ENCODE measurements at regions not wholly inside any gene's neighbourhood (a gene's known extent, or its start where the extent isn't known, plus 50 kb on each side); places are given as distances from the start of the nearest gene placed in this dataset.
"Not testable (repeated sequence)": the region's sequence is repeated elsewhere in the genome, so short reads cannot be mapped to it uniquely, and the experiment has no call there.

DNA sequence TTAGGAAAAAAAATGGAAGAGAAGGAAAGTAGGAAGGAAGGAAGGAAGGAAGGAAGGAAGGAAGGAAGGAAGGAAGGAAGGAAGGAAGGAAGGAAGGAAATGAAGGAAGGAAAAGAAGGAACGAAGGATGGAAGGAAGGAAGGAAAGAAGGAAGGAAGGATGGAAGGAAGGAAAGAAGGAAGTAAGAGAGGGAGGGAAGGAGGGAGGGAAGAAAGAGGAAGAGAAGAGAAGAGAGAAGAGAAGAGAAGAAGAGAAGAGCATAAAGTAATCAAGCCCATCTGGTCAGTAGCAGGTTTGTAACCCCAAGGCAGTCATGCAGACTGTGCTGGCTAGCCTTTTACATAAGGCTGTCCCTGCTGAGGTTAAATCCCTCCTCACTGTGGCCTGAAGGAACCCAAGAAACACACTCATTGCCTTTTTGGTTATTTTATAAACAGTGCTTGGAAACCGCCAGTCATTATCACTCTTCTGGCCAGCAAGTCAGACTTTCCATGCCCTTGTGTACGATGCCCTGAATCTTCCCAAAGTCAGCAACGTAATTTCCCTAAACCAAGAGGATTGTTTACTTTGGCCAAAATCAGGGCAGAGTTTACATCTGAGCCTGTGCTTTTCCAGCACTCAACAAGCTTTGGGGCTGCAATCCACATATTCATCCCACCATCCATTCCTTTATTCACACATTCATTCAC, 409.6 kb upstream of the MAF start:
- DNase-seq (ENCODE audit: low spot score), result no peak

DNA sequence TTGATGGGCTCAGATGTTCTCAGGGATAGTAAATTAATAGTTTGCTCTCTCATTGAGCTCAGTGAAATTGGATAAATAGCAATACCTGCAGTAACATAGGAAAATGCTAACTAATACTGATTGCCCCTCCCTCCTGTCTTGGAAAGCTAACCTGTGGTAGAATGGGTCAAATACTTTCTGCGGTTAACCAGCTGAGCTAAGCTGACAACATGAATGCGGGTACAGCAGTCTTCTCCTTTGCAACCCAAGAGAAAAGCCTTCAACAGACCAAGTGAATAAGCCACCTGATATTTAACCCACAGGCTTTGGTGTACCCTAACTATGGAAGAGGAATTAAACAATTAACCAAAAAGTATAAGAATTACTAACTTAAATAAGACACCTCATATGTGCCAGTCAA, 408.3 kb upstream of the MAF start:
- DNase-seq (ENCODE audit: low spot score), result no peak

DNA sequence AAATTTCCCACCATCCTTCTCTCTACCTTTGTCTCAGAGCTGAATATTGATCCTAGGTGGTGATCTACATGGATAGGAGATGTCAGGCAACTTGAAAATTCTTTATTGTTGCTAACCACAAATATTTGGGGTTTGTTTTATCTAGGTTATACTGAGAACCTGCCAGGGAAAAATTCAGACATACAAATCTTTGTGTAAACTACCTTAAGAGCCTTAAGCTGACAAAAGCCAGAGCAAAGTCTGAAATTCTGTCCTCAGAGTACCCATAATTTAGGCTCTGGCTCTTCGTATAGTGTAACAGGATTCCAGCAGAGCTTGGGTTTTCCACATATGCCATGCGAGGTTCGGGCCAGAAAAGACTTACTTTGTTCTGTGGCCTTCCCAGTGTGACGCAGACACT, 406.7 kb upstream of the MAF start:
- no peak for DNase-seq (ENCODE audit: low spot score)

DNA sequence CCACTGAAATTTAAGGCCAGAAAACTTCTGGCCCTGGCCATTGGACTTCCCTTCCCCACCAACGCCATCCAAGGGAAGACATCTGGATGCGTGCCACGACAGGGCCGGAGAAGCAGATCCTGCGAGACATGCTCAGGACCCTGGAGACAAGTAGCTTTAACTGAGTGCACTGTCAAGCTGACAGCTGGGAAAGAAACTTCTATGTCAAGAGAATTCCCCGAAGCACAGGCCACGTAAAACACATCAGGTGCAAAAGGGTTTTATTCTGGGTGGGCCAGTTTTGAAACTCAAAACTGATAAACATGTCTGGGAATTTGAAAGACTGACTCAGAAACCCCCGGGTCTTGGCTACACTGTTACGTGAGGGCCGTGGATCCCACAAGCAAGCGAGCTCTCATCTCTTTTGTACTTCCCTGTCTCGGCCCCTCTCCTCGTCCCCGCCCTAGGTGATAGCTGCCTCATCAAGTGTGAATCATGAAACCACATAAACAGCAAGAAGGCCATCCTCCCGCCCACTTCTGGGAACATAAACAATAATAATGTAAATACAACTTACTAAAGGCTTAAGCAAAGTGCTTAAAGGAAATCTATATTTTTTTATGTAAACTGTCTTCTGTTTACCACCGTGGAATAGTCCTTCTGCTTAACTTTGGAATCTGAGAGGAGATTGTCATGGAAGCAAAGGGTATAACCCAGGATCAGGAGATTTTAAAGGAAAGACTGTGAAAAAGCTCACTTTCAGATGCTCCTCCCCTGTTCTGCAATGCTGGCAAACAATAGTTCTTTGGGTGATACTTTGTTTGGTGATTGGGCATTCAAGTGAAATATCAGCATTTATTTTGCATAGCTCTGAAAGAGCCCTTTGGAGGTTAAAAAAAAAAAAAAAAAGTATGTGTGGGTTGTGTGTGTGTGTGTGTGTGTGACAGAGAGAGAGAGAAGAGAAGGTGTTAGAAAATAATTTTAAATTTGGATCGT, 406.0 kb upstream of the MAF start:
- DNase-seq (ENCODE audit: low spot score), result no peak

DNA sequence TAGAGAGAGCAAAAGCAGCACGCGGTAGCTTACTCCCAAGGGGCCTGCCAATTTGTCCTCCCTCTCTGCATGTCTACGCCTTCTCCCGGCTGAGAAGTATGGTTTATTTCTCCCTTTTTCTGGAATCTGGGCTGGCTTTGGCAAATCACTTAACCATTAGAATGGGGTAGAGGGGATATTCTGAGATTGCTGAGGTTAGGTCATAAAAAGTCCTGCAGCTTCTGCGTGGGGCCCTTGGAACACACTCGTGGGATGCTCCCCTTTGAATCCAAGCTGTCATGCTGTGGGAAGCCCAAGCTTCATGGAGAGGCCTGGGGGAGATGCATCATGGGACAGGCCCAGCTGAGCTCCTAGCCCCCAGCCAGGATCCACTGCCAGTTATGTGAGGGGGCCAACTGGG, 403.6 kb upstream of the MAF start:
- DNase-seq (ENCODE audit: low spot score), result no peak

DNA sequence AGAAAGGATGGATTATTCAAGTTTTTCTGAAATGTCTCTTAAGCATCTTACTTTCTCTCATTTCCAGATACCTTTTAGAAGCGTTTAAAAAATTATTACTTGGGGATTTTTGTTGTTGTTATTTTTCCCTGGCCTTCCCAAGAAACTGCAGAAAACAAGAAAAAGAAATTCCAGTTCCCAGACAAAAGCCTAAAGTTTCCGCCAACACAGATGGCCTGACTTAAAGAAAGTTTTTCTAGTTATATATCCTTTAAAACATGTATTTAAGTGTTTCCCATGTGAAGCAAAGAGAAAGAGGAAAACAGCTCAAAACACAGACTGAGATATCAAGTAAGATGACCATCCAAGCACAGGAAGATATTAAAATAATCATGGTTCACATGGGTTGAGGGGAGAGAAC, 401.7 kb upstream of the MAF start:
- DNase-seq (ENCODE audit: low spot score), result no peak

DNA sequence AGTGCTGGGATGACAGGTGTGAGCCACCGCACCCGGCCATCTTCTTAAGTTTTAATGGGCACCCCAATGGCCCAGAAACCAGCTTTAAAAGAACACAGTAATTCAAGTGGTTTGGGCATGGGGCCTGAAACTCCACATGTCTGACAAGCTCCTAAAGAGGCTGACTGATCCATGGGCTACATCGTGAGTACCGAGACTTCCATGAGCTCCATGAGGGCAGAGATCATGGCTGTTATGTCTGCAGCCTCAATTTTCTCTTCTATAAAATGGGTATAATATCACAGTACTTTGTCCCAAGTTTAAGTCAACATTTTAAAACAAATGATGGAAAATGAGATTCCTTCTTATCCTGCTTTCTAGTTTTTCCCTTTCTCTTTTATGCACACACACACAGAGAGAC, 397.6 kb upstream of the MAF start:
- no peak for DNase-seq (ENCODE audit: low spot score)

DNA sequence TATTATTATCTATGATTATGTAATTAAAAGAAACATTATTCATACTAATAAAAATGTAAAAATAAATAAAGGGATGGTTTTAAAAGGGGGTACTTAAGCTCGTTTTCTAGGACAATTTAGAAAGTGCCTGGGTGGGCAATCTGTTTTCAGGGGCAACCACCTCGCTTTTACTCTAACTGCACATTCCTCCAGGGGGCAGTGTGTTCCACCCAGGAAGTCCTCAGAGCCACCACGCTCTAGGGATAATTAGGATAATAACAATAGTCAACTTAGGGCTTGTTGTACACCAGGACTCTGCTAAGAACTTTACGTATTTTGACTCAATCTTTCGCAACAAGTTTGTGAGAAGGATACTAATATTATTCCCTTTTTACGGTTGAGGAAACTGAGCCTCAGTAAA, 396.7 kb upstream of the MAF start:
- no peak for DNase-seq (ENCODE audit: low spot score)

DNA sequence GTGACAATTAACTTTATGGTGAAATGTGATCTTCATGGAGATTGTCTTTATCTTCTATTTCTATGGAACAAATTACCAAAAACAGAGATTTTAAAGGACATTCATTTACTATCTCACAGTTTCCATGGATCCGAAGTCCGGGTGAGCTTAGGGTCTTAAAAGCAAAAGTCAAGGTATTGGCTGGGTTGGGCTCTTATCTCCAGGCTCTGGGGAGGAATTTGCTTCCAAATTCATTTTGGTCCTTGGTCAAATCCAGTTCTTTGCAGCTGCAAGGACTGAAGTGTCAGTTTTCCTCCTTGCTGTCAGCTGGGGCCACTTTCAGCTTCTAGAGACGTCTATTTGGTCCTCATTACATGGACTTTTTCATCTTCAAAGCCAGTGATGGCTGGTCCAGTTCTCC, 395.8 kb upstream of the MAF start:
- no peak for DNase-seq (ENCODE audit: low spot score)

DNA sequence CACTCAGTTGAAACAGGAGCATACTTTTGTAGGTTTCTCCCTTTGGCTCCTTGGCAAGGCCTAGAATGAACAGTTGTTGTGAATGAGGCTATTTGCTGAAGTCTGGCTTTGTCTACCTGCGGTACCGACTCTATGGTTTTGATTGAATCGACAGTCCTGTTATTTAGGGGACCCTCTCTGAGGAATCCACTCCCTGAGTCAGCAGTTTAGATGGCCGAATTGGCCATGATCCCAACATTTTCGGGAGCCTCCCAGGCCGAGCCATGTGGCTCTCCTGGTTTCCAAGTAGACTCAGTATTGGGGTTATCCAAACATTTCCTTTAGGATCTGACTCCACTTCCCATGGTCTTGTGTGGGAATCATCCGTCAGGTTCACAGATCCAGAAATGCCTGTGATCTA, 394.8 kb upstream of the MAF start:
- no peak for DNase-seq (ENCODE audit: low spot score)

DNA sequence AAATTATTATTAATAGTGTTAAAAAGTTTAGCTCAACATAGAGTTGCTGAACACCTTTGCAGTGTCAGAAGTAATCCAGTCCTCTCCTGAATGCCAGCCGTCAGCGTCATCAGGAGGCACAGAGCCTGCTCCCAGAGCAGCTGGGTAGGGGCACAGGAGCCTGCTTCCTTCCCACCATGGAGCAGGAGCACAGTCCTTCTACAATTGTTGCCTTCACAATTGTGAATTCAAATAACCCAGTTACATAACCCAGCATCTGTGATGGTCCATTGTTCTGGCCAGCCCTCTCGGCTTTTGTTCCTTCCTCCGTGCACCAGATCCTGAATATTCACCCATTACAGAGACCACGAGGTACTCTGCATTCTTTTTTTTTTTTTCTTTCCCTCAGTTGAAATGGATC, 393.9 kb upstream of the MAF start:
- no peak for DNase-seq (ENCODE audit: low spot score)

DNA sequence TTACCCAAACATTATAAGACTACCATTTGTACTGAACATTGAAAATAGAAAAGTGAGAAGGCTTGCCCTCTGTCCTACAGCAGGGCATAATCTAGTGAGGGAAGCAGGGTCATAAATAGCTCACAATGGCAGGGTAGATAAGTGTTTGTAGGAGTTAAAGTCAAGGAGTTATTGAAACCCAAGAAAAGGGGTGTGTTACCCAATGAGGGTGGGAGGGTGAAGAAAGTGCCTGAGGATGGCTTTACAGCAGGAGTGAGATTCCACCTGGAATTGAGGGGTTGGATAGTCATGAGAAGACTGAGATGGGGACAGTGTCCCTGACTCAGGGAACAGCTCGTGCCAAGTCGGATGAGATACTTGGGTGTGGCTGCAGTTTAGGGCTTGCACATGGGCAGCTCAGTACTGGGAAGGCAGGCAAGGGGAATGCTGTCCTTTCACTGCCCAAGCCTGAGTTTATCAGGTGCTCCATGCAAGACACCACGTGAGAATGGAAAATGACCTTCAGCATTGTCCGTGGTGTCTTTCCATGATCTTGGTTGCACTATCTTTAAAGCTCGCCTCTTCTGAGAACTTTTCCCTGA, 393.2 kb upstream of the MAF start:
- DNase-seq (ENCODE audit: low spot score), result no peak

DNA sequence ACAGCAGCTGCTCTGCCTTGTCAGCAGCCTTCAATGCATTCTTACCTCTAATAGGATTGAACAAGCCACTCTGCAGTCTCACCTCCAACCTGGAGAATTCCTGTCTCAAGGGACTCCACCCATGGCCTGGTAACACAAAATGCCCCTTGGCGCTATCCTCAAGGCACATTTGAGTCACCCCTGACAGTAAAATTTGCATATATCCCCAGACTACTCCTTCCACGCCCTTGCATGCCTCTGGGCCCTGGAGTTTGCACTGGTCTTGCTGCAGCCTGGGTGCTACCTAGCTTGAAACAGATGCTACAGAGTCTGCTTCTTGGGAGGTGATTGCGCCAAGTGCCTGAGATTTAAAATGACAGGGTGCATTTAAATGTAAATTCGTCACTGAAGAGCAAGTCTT, 391.4 kb upstream of the MAF start:
- DNase-seq (ENCODE audit: low spot score), result no peak

DNA sequence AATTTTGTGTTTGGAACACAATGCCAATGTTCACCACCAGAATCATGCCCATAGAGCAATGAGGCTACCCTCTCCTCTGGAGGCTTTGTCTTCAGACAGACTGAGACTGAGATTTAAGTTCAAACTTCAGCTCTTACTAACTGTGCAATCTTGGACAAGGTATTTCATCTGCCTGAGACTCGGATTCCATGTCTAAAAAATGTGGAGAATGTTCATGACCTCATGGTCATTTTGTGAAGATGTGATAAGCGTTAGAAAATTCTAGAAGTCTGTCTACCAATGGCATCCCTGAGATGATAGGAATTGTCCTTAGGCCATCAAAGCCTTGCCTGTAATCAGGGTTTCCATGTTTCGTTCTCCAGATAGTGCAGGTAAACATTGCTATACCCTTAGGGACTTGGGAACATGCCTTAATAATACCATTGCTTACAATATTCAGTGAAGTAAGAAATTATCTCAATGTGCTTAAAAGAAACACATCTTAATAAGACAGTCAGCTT, 388.2 kb upstream of the MAF start:
- DNase-seq (ENCODE audit: low spot score), result no peak

DNA sequence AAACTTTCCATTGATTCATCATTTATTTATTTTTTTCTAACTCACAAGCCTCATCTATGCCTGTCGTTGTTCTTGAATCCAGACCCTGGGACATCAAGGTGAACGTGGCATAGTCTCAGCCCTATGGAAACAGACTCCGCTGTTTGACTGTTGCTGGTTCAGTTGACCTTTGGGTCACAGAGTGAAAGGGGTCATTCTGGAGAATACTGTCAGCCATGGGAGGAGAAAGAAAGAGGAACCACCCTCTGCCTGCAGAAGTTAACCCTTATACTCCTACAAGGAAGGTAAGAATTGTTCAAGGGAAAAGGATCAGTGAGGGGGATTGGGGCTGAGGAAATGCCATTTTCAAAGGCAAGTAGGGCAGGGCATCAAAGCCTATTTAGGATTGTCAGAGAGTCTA, 387.6 kb upstream of the MAF start:
- DNase-seq (ENCODE audit: low spot score), result no peak

DNA sequence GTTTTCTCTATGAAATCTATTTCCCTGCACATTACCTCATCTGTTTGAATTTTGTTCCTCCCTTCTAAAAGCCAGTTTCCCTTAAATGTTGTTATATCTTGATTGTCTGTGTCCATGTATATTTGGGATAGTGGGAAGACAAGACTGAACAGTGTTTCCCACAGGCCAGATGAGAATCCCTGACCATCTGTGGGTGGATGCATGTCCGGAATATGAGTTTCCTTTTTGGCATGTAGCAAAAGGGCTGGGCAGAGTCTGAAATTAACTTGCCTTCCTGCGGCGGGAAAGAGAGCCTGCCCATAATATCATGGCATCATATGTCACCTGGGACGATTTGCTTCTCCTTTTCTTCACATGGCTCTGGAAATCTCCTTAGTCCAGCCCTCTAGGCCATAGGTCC, 385.8 kb upstream of the MAF start:
- no peak for DNase-seq (ENCODE audit: low spot score)

DNA sequence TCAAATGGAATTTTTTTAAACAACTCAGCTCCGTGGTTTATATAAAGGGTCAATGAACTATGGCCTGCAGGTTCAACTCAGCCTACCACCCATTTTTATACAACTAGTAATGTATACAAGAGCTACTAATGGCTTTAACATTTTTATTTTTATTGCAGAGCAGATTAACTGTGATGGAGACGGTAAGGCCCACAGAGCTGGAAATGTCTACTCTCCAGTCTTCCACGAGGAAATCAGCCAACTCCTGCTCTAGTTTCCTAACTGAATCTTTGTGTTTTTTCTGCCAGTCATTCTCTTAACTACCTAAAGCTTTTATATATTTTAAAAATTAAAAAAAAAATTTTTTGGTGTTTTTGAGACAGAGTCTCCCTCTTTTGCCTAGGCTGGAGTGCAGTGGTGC, 385.1 kb upstream of the MAF start:
- no peak for DNase-seq (ENCODE audit: low spot score)

DNA sequence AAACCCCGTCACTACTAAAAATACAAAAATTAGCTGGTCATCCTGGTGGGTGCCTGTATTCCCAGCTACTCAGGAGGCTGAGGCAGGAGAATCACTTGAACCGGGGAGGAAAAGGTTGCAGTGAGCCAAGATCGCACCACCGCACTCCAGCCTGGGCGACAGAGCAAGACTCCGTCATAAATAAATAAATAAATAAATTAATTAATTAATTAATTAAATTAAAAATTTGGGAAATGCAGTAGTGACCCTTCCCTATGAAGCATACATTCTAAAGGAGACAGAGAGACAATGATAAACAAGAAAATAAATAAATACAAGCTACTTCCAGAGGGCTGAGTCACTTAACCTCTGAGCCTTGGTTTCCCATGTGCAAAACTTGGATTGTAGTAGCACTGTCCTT, 383.6 kb upstream of the MAF start:
- not testable (repeated sequence) for DNase-seq (ENCODE audit: low spot score)

DNA sequence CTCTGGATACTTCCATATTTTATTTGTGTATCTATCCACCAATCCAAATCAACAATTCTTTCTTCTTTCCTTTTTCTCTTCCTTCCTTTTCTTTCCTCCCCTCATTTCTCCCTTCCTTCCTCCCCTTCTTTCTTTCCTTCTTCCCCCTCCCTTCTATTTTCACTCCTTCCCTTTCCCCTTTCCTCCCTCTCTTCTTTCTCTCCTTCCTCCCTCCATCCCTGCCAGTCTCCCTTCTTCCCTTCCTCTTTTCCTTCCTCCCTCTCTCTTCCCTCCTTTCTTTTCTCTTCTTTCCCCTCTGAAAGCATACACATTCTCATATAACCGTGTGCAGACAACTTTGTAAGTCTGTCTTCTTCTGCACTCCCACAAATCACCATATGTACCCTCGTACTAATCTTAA, 382.3 kb upstream of the MAF start:
- DNase-seq (ENCODE audit: low spot score), result no peak

DNA sequence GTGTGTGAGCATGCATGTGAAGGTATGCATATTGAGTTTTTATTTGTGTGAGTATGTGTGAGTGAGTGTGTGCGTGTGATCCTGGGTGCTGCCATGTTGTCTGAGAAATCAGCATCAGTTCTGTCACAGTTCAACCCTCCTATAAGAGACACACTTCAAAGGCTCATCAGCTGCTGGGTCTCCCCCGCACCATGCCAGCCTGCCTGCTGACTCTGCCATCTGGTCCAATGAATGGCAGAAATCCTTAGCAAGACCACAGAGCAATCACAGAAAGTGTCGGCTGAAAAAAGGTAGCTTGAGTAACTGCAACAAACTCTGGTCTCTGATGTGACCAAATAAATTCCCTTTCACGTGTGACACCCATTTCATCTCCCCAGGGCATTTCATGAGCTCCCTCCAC, 381.8 kb upstream of the MAF start:
- DNase-seq (ENCODE audit: low spot score), result no peak

DNA sequence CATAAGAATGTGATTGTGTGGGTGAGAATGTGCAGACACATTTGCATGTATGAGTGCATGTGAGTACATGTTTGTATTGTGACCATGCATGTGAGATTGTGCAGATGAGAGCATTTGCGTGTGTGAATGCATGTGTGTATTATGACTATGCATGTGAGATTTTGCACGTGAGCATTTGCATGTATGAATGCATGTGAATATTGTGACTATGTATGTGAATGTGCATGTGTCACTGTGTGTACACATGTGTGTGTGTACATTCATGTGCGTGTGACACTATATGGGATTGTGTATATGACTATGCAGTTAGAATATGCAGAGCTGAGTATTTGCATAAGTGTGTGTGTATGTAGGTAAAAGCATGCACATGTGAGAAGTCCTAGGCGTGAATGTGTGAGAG, 381.3 kb upstream of the MAF start:
- DNase-seq (ENCODE audit: low spot score), result no peak

DNA sequence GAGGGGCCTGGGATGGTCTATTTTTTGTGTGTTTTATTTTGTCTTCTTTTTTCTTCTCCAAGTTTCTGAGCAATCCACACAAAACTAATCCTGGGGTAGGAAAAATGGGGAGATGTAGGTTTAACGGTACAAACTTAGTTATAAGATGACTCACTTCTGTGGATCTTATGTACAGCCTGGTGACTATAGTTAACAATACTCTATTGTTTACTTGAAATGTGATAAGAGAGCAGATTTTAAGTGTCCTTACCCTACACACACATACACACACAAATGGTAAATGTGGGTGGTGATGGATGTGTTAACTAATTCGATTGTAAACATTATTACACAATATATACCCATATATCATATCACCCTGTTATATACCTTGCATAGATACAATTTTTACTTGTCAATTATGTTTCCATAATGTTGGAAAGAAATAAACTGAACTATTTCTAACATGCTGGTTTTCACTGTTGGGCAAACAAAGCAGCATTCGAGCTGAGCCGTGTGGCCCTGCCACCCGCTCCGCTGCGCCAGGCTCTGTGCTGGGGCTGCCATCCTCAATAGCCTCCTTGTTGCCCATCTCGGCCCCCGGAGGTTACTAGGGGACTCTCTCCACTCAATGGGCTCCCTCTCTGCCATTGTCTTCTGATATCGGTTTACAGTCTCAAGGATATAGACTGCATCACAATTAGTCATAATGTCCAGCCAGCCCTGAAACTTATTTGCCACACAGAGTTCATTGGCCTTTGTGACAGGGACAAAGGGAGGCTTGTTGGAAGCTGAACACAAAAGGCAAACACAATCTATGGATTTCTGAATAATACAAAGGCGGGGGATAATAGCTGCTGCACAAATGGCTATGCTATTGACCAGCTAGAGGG, 380.3 kb upstream of the MAF start:
- no peak for DNase-seq (ENCODE audit: low spot score)

All from HuH-7.5 (cell line).